GM12878 (cell line): ENCODE measurements at regions not wholly inside any gene's neighbourhood (a gene's known extent, or its start where the extent isn't known, plus 50 kb on each side); places are given as distances from the start of the nearest gene placed in this dataset.

Experiments
- ATAC-seq: fragments of 200-7000 bp; cut with Tn5 transposase; 3 replicates; pipeline ENCODE4 v1.9.1; 2020; ENCODE audit warnings: mild to moderate bottlenecking, moderate library complexity
- BruUV-seq: library from RNA; stranded (reverse); fragments of 400-500 nt; replicated peaks from 2 replicates; lab custom pipeline; 2021; lab: Mats Ljungman, UMichigan
- CTCF ChIA-PET: fragments of 300-600 bp; sonication (Branson Sonifier 250); formaldehyde crosslinking; extraction: SDS; loops from one replicate; lab custom pipeline; 2021; ENCODE audit warnings: inconsistent platforms; lab: Yijun Ruan, JAX
- POLR2A ChIA-PET: fragments of 350-600 bp; formaldehyde crosslinking; extraction: SDS; loops from one replicate; lab custom pipeline; 2021; ENCODE audit warnings: inconsistent platforms; lab: Charles Lee
- RAD21 ChIA-PET: fragments of 300-600 bp; sonication (Branson Sonifier 250); formaldehyde crosslinking; loops from one replicate; lab custom pipeline; 2023; ENCODE audit warnings: antibody characterized with exemption; ENCODE audit not compliant: unreplicated experiment; lab: Charles Lee
- SMC1A ChIA-PET: fragments of 300-600 bp; sonication (Branson Sonifier 250); formaldehyde crosslinking; loops from one replicate; lab custom pipeline; 2023; ENCODE audit not compliant: unreplicated experiment, uncharacterized antibody; lab: Charles Lee
- DNase-seq: peaks from one replicate; pipeline ENCODE4 v3.0.0-alpha.2; 2011; ENCODE audit warnings: low read depth, low spot score
- FAIRE-seq: peaks from 3 replicates; lab custom pipeline; 2011; peaks lifted over from hg19 to GRCh38; lab: Jason Lieb, UNC
- H2AFZ ChIP-seq: 2 replicates; pipeline ENCODE4 v1.6.0; 2011; ENCODE audit warnings: low read depth, low read length, control low read depth; ENCODE audit not compliant: control insufficient read depth
- H3K27ac ChIP-seq: 2 replicates; pipeline ENCODE4 v1.5.1; 2011; ENCODE audit warnings: control low read depth; ENCODE audit not compliant: control insufficient read depth, insufficient read depth
- H3K27me3 ChIP-seq, 2 experiments: replicated peaks in 1 of 2; 2 replicates each; pipeline versions ENCODE4 v1.6.0 to v1.6.1; 2011; ENCODE audit warnings: low read length in 1 of 2; ENCODE audit not compliant: control insufficient read depth in 2 of 2, insufficient read depth in 2 of 2
- H3K36me3 ChIP-seq, 2 experiments: 2 replicates each; pipeline ENCODE4 v1.5.1; 2011; ENCODE audit warnings: low read length in 1 of 2; ENCODE audit not compliant: control insufficient read depth in 2 of 2, insufficient read depth in 2 of 2
- H3K4me1 ChIP-seq: 2 replicates; pipeline ENCODE4 v1.6.1; 2011; ENCODE audit warnings: mild to moderate bottlenecking, low read length, moderate library complexity, mixed read lengths; ENCODE audit not compliant: control insufficient read depth, insufficient read depth
- H3K4me2 ChIP-seq: 2 replicates; pipeline ENCODE4 v1.6.0; 2011; ENCODE audit warnings: control low read depth; ENCODE audit not compliant: control insufficient read depth, insufficient read depth
- H3K4me3 ChIP-seq: fragments of 200-600 bp; sonication (generic); 2 replicates; pipeline ENCODE4 v1.5.1; 2016
- H3K79me2 ChIP-seq: 2 replicates; pipeline ENCODE4 v1.6.0; 2011; ENCODE audit warnings: low read length; ENCODE audit not compliant: control insufficient read depth, insufficient read depth
- H3K9ac ChIP-seq: 2 replicates; pipeline ENCODE4 v1.8.0; 2011; ENCODE audit warnings: low read length, control low read depth, mixed read lengths; ENCODE audit not compliant: control insufficient read depth, insufficient read depth
- H3K9me3 ChIP-seq: replicated peaks from 3 replicates; pipeline ENCODE4 v1.5.1; 2011; ENCODE audit warnings: mild to moderate bottlenecking, low read length; ENCODE audit not compliant: control insufficient read depth, insufficient read depth
- H4K20me1 ChIP-seq: 2 replicates; pipeline ENCODE4 v1.6.0; 2011; ENCODE audit not compliant: control insufficient read depth, insufficient read depth
- EED ChIP-seq: sonication (generic); IDR thresholded peaks from 2 replicates; pipeline ENCODE4 v1.6.1; 2016; ENCODE audit warnings: antibody characterized with exemption, low read depth
- GABPA ChIP-seq: IDR thresholded peaks from 2 replicates; pipeline ENCODE4 v1.6.1; 2014; ENCODE audit warnings: antibody characterized with exemption, low read depth, mild to moderate bottlenecking, inconsistent platforms
- HDGF ChIP-seq: fragments of 450-650 bp; IDR thresholded peaks from 2 replicates; pipeline ENCODE4 v1.6.1; 2016; ENCODE audit warnings: antibody characterized with exemption
- IKZF2 ChIP-seq, 2 experiments: fragments of 450-650 bp; IDR thresholded peaks; 2 replicates each; pipeline ENCODE4 v1.6.1; 2017; ENCODE audit warnings: mild to moderate bottlenecking in 2 of 2, moderate library complexity in 2 of 2
- PAX8 ChIP-seq: fragments of 450-650 bp; IDR thresholded peaks from 2 replicates; pipeline ENCODE4 v1.6.1; 2017; ENCODE audit warnings: mild to moderate bottlenecking, moderate library complexity
- POLR2AphosphoS2 ChIP-seq: IDR thresholded peaks from 2 replicates; pipeline ENCODE4 v1.6.1; 2011; ENCODE audit warnings: low read depth, mild to moderate bottlenecking, low read length, improper control_type of control experiment, moderate library complexity
- SUPT20H ChIP-seq: IDR thresholded peaks from 2 replicates; pipeline ENCODE4 v1.6.1; 2011; ENCODE audit warnings: low read depth, mild to moderate bottlenecking, low read length, moderate library complexity, borderline replicate concordance; ENCODE audit not compliant: control insufficient read depth
- ZSCAN29 ChIP-seq: fragments of 450-650 bp; IDR thresholded peaks from 2 replicates; pipeline ENCODE4 v1.6.1; 2017; ENCODE audit warnings: mild to moderate bottlenecking, moderate library complexity
- WGBS: methylation state at CpG from one replicate; pipeline ENCODE4 v1.1.6; 2016; ENCODE audit warnings: low lambda C conversion rate; ENCODE audit not compliant: insufficient replicate concordance, insufficient coverage; ENCODE audit errors: missing lambda C conversion rate; 5-methylcytosine and 5-hydroxymethylcytosine counted together
- in situ Hi-C: fragments of 300-500 bp; cut with MboI; formaldehyde crosslinking; loops from 9 replicates; pipeline ENCODE4 v1.14.3; 2018; ENCODE audit warnings: mixed read lengths
- intact Hi-C: fragments of 100-400 bp; cut with micrococcal nuclease; formaldehyde crosslinking; loops from one replicate; pipeline ENCODE4 v1.14.2; 2022; ENCODE audit not compliant: unreplicated experiment
- TF ChIP-seq, protein P1 (sequence below): fragments of 450-650 bp; IDR thresholded peaks from 2 replicates; pipeline ENCODE4 v1.6.1; 2018; ENCODE audit warnings: borderline replicate concordance, mild to moderate bottlenecking; ENCODE audit not compliant: partially characterized antibody
- TF ChIP-seq, protein P2 (sequence below): IDR thresholded peaks from 2 replicates; pipeline ENCODE4 v1.6.1; 2012; ENCODE audit warnings: low read depth, low read length, improper control_type of control experiment

DNA sequence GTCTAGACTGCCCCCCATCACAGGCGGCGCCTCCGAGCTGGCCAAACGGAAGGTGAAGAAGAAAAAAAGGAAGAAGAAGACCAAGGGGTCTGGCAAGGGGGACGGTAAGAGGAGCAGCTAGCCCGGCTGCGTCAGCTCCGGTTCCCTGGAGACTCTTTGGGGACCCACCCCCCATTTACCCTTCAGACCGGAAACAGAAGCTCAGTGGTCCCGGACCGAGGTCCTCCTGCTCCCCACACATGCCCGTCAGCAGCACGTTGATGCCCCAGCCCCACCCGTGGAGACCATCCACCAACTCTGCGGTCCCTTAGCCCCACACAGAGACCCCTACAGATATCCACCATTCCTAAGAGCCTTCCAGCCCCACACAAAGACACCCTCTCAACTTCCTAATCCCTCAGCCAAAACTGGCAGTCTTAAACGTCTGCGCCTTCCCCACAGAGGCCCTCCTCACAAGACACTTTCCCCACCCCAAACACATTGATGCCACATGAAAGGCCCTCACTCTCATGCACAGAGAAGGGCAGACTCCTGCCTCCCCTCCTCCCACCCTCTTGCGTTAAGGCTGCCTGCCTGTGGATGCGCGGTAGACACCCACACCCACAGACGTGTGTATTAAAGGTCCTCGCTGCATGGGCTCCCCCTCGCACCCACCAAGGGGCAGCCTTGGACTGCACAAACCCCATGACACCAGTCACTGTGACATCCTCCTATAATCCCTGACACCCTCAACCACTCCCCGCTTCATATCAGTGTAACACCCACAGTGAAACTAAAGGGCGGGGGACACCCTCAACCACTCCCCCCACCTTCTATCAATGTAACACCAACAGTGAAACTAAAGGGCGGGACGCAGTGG lies 58.2 kb upstream of the RPH3AL start:
- RAD21 ChIA-PET = interaction anchor here (0.8 to 2.1 kb wide), 4 partner anchors 251 to 570 kb away, joined by 3 to 104 read pairs (median 8); partner anchors contain the start of gene NXN

More for the DNA sequence above, 58.2 kb upstream of the RPH3AL start:
- H3K9ac ChIP-seq = peak overlapping the region; percentile 32; the same call in 1 of the 2 replicates
- ChIA-PET CTCF (interaction anchor here (1.8 to 3.2 kb wide), 5 partner anchors 250 to 570 kb away, joined by 8 to 210 read pairs (median 14); partner anchors contain the start of gene NXN), POLR2A (no interaction called here), SMC1A (interaction anchor here (1.3 to 3.2 kb wide), 2 partner anchors 289 to 303 kb away, joined by 4 to 99 read pairs; partner anchors contain the start of gene VPS53)
- peak overlapping the region; percentile 71 for H3K4me3 ChIP-seq
- no TSS peak for BruUV-seq
- H3K4me1 ChIP-seq = peaks cover 22% of the 10 kb centered on the region
- peaks cover 16% of the 10 kb centered on the region for H3K79me2 ChIP-seq
- DNase-seq (no peak), FAIRE-seq (no peak), ATAC-seq (no peak)
- no peaks in the 10 kb centered on the region for H4K20me1 ChIP-seq
- H3K9me3 ChIP-seq = no peaks in the 10 kb centered on the region
- H3K36me3 ChIP-seq = no peaks in the 10 kb centered on the region
- in situ Hi-C loops = loop anchor here (5.0 kb wide), 1 partner anchor 292 kb away; no protein-coding TSS in a partner anchor
- intact Hi-C loops = loop anchor here (5.0 kb wide), 1 partner anchor 277 kb away; no protein-coding TSS in a partner anchor
- no peak overlapping the region for H3K27ac ChIP-seq
- H2AFZ ChIP-seq = no peak overlapping the region; the same call in 1 of the 2 replicates
- TF ChIP-seq IKZF2 (IDR thresholded peaks at IDR 0.05) (no peak), PAX8 (no peak), GABPA (no peak), EED (no peak), SUPT20H (no peak), POLR2AphosphoS2 (no peak), HDGF (no peak), ZSCAN29 (no peak)
- TF ChIP-seq, protein P1, sequence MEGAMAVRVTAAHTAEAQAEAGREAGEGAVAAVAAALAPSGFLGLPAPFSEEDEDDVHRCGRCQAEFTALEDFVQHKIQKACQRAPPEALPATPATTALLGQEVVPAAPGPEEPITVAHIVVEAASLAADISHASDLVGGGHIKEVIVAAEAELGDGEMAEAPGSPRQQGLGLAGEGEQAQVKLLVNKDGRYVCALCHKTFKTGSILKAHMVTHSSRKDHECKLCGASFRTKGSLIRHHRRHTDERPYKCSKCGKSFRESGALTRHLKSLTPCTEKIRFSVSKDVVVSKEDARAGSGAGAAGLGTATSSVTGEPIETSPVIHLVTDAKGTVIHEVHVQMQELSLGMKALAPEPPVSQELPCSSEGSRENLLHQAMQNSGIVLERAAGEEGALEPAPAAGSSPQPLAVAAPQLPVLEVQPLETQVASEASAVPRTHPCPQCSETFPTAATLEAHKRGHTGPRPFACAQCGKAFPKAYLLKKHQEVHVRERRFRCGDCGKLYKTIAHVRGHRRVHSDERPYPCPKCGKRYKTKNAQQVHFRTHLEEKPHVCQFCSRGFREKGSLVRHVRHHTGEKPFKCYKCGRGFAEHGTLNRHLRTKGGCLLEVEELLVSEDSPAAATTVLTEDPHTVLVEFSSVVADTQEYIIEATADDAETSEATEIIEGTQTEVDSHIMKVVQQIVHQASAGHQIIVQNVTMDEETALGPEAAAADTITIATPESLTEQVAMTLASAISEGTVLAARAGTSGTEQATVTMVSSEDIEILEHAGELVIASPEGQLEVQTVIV = no peak
- TF ChIP-seq, protein P2, sequence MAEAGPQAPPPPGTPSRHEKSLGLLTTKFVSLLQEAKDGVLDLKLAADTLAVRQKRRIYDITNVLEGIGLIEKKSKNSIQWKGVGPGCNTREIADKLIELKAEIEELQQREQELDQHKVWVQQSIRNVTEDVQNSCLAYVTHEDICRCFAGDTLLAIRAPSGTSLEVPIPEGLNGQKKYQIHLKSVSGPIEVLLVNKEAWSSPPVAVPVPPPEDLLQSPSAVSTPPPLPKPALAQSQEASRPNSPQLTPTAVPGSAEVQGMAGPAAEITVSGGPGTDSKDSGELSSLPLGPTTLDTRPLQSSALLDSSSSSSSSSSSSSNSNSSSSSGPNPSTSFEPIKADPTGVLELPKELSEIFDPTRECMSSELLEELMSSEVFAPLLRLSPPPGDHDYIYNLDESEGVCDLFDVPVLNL = no peak
- WGBS = 28% methylated on average over 27 of the region's 27 CpGs
- H3K4me2 ChIP-seq = peak overlapping the region; percentile 84
- no peaks in the 10 kb centered on the region for H3K27me3 ChIP-seq
